Thyroid gland (tissue), 4 donors: ENCODE measurements at regions not wholly inside any gene's neighbourhood (a gene's known extent, or its start where the extent isn't known, plus 50 kb on each side); places are given as distances from the start of the nearest gene placed in this dataset.

Source experiments
- DNase-seq, 2 donors: peaks; one replicate each; pipeline ENCODE4 v3.0.0-alpha.2; 2019
- H3K27ac ChIP-seq, 3 donors: fragments of 200-600 bp; sonication (generic); 1 replicate in 2 of 3; 2 replicates in 1 of 3; pipeline ENCODE4 v1.5.1; 2016 to 2019; ENCODE audit warnings: mild to moderate bottlenecking in 1 of 3, moderate library complexity in 1 of 3
- H3K27me3 ChIP-seq: fragments of 200-600 bp; sonication (generic); one replicate; pipeline ENCODE4 v1.5.1; 2019
- H3K36me3 ChIP-seq, 2 donors: fragments of 200-600 bp; sonication (generic); one replicate each; pipeline ENCODE4 v1.5.1; 2016 to 2019
- H3K4me1 ChIP-seq, 2 donors: fragments of 200-600 bp; sonication (generic); one replicate each; pipeline ENCODE4 v1.5.1; 2017 to 2019
- H3K4me3 ChIP-seq, 3 donors: fragments of 200-600 bp; sonication (generic); replicated peaks in 1 of 3; 1 replicate in 2 of 3; 2 replicates in 1 of 3; pipeline ENCODE4 v1.5.1; 2016; ENCODE audit warnings: mild to moderate bottlenecking in 1 of 3
- H3K9me3 ChIP-seq: fragments of 200-600 bp; sonication (generic); one replicate; pipeline ENCODE4 v1.5.1; 2017
- POLR2A ChIP-seq, 2 donors: fragments of 450-650 bp; IDR thresholded peaks; one replicate each; pipeline ENCODE4 v1.6.1; 2017; ENCODE audit warnings: antibody characterized with exemption in 2 of 2, mild to moderate bottlenecking in 2 of 2, moderate library complexity in 1 of 2
- WGBS, 2 donors: methylation state at CpG; one replicate each; pipeline ENCODE4 v1.1.5; 2017; 5-methylcytosine and 5-hydroxymethylcytosine counted together
- intact Hi-C: fragments of 100-400 bp; cut with DNase I; formaldehyde crosslinking; loops from one replicate; pipeline ENCODE4 v1.15.1; 2023
- TF ChIP-seq, protein P1 (sequence below), 6 experiments: fragments of 200-600 bp in 3 of 6; fragments of 450-650 bp in 3 of 6; sonication (generic) in 3 of 6; IDR thresholded peaks; one replicate each; pipeline ENCODE4 v1.5.1; 2016 to 2019; ENCODE audit warnings: antibody characterized with exemption in 6 of 6, mild to moderate bottlenecking in 2 of 6, inconsistent platforms in 1 of 6, moderate library complexity in 1 of 6

DNA sequence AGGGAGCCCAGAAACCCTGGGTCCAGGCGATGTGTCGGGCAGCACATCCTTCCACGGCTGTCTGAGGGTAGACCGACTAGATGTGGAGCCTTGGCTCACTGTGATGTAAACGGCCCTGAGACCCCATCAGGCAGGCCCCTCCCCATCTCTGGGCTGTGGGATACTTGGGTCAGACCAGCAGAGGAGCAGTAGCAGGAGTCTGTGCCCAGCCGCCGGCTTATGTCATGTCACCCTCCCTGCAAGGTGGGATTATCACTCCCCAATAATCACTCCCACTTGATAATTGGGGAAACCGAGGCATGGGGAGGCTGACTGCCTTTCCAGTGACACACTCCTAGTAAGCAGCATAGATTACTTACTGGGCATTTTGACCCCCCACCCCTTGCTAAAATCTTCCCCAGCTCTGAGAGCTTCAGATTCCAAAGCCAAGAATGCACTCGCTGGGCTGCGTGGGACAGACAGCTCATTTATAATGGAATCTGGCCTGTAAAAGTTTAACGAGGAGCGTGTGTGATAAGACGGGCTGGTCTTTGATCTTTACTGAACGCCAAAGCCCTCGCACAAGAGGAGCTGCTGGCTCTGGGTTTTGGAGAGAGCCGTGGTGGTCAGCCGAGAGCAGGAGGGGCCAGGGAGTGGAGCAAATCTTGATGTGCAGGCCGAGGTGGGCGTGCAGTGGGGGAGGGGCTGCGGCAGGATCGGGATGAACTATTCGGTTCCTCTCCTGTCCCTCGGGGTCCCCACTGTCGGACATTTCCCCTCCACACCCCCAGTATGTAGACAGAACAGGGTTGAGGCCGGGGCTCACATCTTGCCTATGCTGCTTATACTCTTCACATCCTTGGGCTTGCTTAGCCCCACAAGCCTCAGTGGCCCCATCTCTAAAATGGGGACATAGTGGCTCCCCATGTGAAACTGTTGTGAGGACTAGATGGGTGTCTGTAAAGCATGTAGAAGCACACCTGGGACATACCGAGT lies 200.0 kb downstream of the GLI2 start:
- no peaks in the 10 kb centered on the region for H3K9me3 ChIP-seq
- intact Hi-C loops: no loop called here
- no peak for DNase-seq
- H3K4me3 ChIP-seq: no peak overlapping the region
- no peak overlapping the region for H3K27ac ChIP-seq
- H3K4me1 ChIP-seq: peaks cover 0 to 3% of the 10 kb centered on the region in 2 donors
- no peaks in the 10 kb centered on the region for H3K36me3 ChIP-seq
- TF ChIP-seq, protein P1, sequence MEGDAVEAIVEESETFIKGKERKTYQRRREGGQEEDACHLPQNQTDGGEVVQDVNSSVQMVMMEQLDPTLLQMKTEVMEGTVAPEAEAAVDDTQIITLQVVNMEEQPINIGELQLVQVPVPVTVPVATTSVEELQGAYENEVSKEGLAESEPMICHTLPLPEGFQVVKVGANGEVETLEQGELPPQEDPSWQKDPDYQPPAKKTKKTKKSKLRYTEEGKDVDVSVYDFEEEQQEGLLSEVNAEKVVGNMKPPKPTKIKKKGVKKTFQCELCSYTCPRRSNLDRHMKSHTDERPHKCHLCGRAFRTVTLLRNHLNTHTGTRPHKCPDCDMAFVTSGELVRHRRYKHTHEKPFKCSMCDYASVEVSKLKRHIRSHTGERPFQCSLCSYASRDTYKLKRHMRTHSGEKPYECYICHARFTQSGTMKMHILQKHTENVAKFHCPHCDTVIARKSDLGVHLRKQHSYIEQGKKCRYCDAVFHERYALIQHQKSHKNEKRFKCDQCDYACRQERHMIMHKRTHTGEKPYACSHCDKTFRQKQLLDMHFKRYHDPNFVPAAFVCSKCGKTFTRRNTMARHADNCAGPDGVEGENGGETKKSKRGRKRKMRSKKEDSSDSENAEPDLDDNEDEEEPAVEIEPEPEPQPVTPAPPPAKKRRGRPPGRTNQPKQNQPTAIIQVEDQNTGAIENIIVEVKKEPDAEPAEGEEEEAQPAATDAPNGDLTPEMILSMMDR (IDR thresholded peaks at IDR 0.05): no peak
- TF ChIP-seq POLR2A (IDR thresholded peaks at IDR 0.05): no peak
- WGBS, 2 donors: 59 to 68% methylated on average over 16 to 21 of the region's 26 CpGs
- no peaks in the 10 kb centered on the region for H3K27me3 ChIP-seq

DNA sequence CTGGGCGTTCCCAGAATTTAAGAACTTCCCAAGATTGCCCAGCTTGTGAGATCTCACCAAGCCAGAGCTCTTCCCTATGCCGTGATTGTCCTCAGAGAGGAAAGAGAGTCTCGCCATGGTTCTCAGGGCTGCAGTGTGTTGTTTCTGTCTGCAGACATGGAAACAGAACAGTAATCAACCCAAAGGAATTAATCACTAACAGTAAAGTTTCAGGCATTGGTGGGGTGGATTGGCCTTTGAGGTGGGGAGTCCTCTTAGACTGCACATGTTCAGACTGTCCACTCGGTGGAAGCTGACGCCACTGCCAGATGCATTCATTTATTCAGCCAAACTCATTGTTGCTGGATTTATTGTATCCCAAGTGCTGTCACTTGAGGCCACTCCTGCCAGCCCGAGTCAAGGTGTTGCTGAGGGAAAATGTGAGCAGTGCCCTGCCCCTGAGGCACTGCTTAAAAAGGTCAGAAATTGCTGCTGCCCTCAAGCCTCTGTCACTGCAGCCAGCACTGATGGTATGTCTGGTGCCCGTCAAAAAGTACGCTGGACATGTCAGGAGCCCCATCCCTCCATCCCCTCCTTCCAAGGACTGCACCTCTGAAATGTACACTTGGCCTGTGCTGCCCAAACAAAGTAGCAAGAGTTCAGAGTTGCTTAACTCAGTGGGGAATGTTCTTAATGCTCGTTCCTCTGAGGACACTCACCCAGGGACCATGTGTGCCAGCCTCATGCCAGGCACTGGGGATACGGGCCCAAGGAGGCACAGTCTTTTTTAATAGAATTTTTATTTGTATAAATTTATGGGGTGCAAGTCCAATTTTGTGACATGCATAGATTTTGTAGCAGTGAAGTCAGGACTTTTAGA lies 201.0 kb downstream of the GLI2 start:
- H3K27me3 ChIP-seq: no peaks in the 10 kb centered on the region
- no peak overlapping the region for H3K4me3 ChIP-seq
- 78 to 80% methylated on average over 9 to 10 of the region's 10 CpGs for WGBS, 2 donors
- H3K27ac ChIP-seq: no peak overlapping the region
- no peaks in the 10 kb centered on the region for H3K36me3 ChIP-seq
- H3K4me1 ChIP-seq: peaks cover 0 to 3% of the 10 kb centered on the region in 2 donors
- intact Hi-C loops: no loop called here
- TF ChIP-seq, protein P1 (IDR thresholded peaks at IDR 0.05): no peak
- TF ChIP-seq POLR2A (IDR thresholded peaks at IDR 0.05): no peak
- DNase-seq: no peak
- no peaks in the 10 kb centered on the region for H3K9me3 ChIP-seq

DNA sequence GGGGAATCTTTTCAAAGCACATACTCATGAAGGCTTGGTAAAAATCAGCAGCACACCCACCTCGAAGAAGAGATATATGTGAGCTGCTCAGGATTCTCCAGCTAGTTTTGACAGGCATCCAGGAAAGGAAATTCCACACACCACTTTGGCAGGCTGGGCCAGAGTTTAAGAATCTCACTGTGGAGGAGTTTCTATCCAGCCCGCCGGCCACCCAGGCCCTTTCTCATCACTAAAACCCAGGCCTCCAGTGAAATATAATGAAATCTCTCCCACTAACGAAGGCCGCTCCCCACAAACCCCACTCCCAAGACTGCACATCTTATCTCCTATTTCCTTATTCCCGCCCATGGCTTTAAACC lies 202.0 kb downstream of the GLI2 start:
- Histone ChIP-seq H3K9me3 (no peaks in the 10 kb centered on the region), H3K4me1 (peaks cover 0 to 3% of the 10 kb centered on the region in 2 donors), H3K36me3 (no peaks in the 10 kb centered on the region), H3K27ac (no peak overlapping the region), H3K4me3 (no peak overlapping the region), H3K27me3 (no peaks in the 10 kb centered on the region)
- TF ChIP-seq POLR2A (IDR thresholded peaks at IDR 0.05): no peak
- TF ChIP-seq, protein P1 (IDR thresholded peaks at IDR 0.05): no peak
- 54 to 55% methylated on average over 6 of the region's 6 CpGs for WGBS, 2 donors
- intact Hi-C loops: no loop called here
- peak in 1 of 2 donors; percentile 25 for DNase-seq

DNA sequence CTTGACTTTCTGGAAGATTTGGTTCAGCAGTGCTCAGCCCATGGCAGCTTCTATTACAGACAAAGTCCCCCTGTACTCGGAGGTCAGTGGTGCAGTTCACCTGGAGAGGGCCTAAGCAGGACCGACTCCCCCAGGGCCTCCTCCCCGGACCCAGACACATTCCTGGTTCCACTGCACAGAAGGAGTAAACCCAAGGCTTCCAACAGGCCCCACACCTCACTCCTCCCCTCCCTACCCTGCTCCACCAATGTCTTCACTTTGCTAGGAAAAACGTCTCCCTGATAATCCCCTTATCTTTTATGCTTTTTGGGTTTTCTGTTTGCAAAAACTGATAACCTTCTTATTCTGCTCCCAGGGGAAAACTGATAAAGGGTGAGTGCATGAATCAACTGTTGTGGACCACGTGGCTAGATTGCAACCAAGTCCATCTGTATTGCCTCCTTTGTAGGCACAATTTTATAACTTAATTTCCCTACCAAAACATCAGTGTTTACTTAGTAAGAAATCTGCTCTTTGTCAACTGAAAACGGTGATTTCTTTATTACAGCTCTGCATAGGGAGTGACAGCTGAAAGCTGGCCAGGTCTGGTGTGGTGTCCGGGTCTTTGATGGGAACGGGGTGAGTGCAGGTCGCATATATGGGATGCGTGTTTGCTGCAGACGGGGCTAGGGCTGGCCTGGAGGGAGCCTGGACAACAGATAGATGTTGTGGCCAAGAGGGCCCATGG lies 202.5 kb downstream of the GLI2 start:
- H3K9me3 ChIP-seq: no peaks in the 10 kb centered on the region
- no peak overlapping the region for H3K27ac ChIP-seq
- WGBS, 2 donors: 42 to 48% methylated on average over 11 of the region's 11 CpGs
- H3K4me1 ChIP-seq: peaks cover 0 to 3% of the 10 kb centered on the region in 2 donors
- no peak for TF ChIP-seq POLR2A (IDR thresholded peaks at IDR 0.05)
- TF ChIP-seq, protein P1 (IDR thresholded peaks at IDR 0.05): no peak
- H3K36me3 ChIP-seq: no peaks in the 10 kb centered on the region
- intact Hi-C loops: no loop called here
- no peaks in the 10 kb centered on the region for H3K27me3 ChIP-seq
- H3K4me3 ChIP-seq: no peak overlapping the region
- no peak for DNase-seq
